ENCODE measurements at regions not wholly inside any gene's neighbourhood (a gene's known extent, or its start where the extent isn't known, plus 50 kb on each side); places are given as distances from the start of the nearest gene placed in this dataset.
"Not testable (repeated sequence)": the region's sequence is repeated elsewhere in the genome, so short reads cannot be mapped to it uniquely, and the experiment has no call there.

DNA sequence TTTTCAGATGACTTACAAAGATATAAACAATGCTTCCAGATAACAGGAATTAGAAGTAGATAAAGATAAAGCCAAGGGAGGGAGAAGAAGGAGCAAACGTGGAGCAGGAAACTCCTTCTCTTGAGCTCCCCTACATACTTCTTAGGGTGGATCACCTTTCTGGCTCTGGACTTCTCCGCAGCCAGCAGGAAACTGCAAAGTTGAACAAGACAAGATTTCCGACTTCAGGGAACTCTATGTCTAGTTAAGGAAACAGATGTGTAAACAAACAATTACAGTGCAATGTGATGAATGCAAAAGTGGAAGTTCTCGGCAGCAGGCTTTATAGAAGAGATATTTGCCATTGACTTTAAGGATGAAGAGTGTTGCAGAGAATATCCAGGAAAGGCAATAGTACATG is 134.0 kb upstream of the MARCKS start:
- no peak for DNase-seq (ENCODE audit: low spot score)

DNA sequence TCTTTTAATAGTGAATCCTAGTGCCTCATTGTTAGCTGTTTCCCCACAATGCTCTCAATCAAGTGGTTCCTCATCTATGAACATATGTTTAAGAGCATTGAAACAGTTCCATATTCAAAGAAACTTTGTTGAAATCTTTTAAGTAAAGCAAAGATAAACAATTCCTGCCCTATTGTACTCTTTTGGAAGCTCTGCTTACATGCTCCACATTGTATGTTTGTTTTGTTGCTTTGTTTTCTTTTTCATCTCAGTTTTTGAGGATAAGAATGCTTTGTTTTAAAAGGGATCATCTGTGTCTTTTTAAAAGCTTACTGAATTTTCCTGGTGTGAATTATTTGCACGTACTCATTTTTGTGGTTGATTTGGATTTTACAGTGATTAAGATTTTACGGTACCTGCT is 132.2 kb upstream of the MARCKS start:
- DNase-seq (ENCODE audit: low spot score), result not testable (repeated sequence)

DNA sequence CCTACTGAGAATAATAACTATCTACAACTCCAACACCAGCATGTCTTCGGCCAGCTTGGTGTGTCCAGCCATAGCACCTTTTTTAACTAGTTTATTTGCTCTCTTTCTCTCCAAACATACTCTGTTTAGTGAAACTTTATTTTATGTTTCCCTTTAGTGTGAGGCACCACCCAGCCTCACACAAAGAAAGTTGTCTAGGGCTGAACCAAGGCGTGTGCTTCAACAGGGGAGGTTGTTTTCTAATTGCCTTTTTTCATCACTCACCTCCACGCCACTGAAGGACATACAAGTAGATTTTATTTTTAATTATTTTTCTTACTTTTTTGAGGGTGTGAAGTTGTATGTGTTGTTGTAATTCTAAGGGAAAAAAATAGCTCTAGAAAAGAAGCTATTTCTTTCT is 125.6 kb upstream of the MARCKS start:
- DNase-seq (ENCODE audit: low spot score), result no peak

DNA sequence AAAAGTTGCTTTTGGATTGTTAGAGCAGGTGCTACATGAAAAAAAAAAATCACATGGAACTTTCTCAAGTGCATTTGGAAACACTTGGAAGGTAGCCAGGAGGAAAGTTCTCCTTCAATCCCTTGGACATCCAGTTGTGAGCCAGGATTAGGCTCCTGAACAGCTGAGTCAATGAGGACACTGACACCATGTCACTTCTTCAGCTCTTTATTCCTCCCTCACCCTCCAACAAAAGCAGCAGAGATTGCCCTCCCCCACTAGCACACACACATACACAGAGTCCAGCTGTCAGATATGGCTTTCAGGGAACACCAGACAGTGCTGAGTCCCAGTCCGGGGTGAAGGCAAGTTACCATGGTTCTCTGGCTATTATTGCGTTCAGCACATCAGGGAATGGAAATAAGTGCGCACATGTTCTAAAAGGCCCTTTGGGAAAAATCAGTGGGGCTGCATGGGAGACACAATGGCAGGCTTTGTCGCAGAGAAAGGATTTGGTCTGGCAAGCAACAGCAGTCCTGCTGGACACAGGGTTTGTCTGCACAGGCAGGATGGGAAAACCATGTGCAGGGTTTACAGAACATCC is 124.7 kb upstream of the MARCKS start:
- no peak for DNase-seq (ENCODE audit: low spot score)

DNA sequence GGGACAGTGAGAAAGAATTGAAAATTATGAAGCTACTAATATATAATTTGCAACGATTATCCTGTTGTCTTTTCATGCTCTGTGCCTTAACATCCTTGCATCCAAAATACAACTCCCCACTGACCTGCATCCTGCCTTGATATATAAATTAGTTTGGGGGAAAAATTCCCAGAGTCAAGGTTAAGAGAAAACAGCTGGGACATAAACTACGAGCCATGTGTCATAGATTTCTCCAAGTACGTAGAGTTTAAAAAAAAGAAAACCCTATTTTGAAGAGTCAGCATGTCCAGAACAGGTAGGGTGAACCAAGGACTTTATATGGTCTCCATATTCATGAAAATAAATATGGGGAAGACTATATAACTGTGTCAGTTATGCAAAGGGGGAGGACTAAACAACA is 123.8 kb upstream of the MARCKS start:
- DNase-seq (ENCODE audit: low spot score), result no peak

DNA sequence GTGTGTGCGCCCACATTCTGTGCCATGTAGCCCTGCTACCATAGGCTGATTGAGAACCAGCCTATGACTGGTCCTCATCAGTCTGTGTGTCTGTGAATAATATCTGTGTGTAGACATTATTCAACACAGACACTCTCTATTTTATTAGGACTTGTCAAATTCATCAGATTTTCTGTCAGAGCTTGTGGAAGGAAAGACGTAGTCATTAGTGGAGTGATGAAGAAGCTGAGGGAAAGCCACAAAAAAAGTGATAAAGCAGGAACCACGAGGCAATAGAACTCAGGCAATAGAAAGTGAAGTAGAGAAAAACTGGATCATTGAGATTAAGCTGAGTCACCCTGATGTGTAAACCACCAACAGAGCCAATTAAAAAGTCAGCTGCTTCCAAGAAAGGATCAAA is 122.2 kb upstream of the MARCKS start:
- no peak for DNase-seq (ENCODE audit: low spot score)

DNA sequence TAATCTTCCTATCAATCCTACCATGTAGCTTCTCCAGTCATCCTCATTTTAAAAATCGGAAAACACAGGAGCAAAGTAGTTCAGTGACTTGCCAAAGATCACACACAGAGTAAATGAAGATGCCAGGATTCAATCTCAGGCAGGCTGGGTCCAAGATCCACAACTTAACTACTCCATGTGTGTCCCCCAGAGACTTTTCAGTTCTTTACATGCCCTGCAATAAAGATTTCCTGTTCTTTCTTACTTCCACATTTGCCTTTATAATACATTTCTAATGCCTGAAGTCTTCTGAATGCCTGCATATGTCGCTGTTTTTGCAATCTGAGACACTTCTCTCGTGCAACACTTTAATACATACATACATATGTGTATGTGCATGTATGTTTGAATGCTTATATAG is 121.7 kb upstream of the MARCKS start:
- no peak for DNase-seq (ENCODE audit: low spot score)

DNA sequence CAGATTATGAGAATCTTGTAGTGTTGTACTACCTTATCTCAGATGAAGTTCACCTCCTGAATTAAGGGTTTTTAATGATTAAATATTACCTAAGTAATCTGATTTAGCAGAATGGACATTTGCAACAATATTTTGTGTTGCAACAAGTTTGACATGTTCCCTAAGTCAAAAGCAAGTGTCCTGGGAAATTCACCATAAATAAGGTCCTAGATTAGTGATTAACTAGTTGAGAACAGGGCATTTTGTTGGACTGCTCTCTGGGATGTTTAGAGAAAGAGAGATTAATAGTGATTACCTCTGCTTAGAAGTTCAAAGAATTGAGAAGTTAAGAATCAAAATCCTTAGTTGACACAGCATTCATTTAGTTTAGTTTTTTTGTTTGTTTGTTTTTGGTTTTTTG is 120.2 kb upstream of the MARCKS start:
- no peak for DNase-seq (ENCODE audit: low spot score)

DNA sequence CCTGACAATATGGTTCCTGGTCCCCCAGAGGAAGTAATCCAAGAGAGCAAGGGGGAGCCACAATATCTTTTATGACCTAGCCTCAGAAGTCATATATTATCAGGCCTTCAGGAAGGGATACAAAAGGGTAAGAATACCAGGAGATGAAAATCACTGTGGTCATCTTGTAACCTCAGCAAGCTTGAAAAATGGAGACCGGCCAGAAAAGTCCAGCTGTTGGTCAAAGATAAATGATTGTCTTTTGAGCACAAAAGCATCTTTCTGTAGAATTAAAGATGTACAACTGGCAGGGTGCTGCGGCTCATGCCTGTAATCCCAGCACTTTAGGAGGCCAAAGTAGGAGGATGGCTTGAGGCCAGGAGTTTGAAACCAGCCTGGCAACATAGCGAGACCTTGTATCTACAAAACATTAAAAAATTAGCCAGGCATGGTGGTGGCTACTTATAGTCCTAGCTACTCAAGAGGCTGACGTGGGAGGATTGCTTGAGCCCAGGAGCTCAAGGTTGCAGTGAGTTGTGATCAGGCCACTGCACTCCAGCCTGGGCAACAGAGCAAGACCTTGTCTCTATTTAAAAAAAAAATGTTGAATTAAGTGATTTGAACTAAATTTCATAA is 118.0 kb upstream of the MARCKS start:
- no peak for DNase-seq (ENCODE audit: low spot score)

DNA sequence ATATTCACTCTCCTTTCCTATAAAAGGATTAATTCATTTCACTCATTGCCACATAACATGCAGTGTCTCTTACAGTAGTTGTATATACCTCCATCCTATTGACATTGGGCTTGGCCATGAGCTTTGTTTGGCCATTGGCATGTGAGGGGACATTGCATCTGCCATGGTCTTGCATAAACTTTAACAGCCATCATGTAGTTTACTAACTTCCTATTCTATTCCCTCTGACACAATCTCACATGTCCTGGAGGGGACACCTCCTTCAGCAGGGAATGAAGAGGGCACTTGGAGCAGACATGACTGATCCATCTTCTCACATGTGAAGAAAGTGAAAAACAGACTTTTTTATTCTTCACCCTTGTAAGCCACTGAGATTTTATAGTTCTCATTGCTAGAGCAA is 115.5 kb upstream of the MARCKS start:
- no peak for DNase-seq (ENCODE audit: low spot score)

DNA sequence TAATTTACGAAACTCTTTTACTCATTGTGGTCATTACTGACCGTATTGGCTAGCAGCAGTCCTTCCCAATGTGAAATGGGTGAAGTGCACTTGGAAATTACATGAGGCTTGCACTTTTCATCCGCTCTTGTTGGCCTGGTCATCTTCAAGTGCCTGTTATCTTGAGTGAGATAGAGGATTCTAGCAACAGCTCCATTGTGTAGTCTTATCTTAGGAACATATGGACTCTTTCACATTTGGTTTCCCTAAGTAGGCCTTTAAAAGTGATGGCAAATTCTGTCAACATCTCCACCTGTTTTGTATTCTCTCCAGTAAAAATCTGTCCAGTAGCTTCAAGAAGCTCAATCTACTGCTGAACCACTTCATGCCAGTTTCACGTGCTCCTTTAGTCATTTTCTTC is 114.8 kb upstream of the MARCKS start:
- no peak for DNase-seq (ENCODE audit: low spot score)

DNA sequence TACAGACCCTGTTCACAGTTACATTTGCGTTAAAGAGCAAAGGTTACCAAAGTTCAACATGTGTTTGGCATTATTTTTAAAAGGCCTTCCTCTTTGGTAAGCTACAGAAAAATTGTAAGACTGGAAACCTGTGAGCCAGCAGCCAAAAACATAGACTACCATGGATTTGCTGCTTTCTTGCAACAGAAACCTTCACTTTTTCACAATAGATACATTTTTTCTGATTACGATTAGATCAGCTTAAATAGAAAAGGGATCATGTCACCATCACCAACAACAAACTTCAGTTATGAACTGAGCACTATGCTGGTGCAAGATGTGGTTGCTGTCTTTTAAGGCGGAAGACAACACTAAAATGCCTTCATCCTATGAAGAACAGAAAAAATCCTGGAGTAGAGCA is 112.3 kb upstream of the MARCKS start:
- DNase-seq (ENCODE audit: low spot score), result no peak

DNA sequence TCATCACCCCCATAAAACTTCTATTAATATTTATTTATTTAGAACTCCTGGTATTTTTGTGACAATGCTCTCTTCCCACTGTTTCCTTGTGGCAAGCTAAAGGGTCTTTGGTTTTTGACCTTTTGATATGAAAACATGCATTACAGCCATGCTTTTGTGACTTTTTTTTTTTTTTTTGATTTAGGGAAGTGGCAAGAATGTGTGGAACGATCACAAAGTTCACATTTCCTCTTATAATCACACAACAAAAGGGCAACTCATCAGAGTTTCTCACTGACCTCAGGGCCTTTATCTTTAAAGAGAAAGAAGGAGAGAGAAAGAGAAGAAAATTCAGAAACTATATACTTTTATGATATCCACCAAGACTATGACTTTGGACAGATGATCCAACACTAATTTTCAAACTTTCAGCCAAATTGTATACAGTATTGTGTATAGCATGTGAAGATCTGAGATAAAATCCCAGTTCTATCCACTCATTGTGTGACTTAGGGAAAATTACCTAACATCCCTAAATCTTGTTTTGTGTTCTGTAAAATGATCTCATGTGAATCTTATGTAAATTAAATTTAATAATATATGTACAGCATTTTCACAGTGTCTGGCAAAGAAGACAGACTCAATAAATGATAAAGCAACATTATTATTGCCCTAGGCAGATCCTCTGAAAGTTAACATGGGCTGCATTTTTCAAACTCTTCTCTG is 106.8 kb upstream of the MARCKS start:
- no peak for DNase-seq (ENCODE audit: low spot score)

DNA sequence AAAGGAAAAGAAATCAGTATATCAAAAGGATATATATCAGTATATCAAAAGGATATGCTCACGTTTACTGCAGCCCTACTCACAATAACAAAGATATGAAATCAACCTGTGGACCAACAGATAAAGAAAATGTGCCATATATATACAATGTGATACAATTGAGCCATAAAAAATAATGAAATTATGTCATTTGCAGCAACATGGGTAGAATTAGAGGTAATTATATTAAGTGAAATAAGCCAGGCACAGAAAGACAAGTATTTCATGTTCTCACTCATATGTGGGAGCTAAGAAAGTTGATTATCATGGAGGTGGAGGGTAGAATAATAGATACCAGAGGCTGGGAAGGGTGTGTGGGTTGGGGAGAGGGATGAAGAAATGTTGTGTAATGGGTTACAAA is 102.9 kb upstream of the MARCKS start:
- DNase-seq (ENCODE audit: low spot score), result no peak

DNA sequence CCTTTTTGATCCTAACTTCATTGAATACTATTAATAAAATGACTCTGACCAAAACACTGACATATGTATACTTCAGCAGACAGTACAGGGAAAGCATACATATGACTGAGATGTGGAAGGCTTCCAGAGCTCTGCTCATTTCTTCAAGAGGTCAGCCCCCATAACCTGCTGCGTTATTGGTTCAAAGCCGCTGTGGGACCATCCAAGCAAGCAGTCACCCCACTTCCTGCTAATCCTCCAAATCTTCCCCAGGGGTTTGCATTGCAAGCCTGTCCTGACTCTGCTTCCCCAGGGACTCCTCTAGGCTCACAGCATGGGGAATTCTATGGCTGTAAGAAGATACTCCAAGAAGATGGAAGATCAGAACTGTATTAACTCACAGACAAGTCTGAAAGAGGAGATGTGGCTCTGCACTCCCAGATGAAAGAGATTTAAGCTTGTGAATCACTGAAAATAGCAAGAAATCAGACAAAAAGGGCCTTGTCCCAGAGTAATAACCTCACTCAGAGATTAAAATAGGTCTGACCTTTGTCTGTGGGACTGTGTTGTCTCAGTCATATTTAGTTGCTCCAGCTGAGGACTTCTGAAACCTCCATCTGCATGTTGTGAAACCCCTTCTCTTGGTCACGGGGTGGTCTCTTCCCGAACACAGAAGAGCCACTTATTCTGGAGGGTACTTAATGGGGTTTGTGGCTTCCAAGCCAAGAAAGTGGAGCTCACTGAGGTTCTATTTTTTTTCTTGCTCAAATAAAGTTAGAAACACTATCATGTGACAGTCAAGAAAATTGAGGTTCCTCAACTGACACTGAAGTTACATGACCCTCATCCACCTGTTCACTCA is 101.5 kb upstream of the MARCKS start:
- DNase-seq (ENCODE audit: low spot score), result no peak

DNA sequence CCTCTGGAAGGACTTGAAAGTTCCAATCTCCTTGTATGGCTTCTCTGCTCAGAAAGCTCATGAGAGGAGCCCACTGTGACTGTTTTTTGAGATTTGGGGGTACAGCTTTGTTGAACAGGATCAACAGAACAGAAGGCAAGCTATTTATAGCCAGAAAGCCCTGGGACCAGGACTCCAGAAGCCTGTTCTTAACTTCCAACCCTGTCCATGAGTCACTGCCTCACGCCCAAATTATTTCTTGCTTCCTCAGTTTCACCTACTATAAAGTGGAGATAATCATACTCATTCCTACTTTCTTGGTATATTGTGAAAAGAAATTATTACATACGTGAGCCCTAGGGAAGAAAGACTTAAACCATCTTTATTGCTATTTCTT is 100.9 kb upstream of the MARCKS start:
- no peak for DNase-seq (ENCODE audit: low spot score)

DNA sequence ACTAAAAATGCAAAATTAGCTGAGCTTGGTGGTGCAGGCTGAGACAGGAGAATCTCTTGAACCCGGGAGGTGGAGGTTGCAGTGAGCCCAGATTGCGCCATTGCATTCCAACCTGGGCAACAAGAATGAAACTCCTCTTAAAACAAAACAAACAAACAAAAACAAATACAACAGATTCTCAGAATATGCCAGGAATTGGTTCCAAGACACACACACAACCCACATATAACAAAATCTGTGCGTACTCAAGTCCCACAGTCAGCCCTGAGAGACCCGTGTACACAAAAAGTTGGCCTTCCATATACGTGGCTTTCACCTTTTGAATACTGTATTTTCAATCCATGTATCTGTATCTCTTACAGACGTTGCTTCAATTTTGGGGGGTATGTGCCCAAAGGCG is 98.9 kb upstream of the MARCKS start:
- DNase-seq (ENCODE audit: low spot score), result no peak

DNA sequence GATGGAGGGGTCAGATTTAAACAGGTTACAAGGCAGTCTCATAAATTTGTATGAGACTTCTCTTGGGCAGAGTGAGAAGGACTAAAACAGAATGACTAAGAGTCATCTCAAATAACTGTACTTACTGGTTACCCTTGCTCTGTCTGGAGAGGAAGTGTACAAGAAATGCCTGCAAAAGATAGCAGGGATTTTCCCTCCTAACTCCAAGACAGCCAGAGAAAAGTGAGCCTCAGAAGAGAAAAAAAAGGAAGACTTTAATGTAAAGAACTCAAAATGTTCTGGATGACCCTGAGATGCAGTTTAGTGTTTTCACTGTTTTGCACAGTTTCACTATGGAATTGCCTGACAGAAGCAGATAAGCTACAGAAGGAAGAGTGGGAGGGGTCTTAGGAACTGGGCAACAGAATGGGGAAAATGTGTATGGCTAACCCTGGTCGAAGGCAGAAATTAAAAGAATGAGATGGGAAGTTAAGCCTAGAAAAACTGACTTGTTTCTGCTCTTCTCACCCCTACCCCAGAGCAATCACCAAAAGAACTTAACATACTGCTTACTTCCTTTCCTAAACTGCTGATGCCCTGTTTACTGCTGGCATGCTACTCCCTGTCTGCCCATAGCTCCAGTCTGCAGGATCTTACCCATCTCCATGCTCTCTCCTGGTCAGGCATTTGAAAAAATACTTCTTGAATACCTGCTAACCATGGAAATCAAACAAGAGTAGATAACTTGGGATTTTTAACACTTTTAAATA is 98.1 kb upstream of the MARCKS start:
- DNase-seq (ENCODE audit: low spot score), result no peak

DNA sequence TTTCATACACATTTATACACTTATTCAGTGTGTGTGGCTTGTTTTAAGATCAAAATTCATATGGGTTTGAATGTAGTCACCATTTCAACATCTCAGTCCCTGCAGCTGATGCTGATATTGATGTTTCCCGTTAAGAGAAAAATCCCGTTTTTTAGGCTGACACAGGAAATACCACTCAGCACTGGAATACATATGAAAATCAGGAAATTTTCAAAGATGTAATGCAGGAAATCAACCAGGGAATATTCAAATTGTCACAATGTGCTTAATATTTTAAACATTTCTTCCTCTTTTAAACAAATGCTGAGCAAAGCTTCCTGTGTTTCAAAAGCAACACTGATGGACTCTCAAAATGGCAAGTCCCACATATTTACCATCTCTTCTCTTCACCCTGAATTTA is 94.5 kb upstream of the MARCKS start:
- no peak for DNase-seq (ENCODE audit: low spot score)

DNA sequence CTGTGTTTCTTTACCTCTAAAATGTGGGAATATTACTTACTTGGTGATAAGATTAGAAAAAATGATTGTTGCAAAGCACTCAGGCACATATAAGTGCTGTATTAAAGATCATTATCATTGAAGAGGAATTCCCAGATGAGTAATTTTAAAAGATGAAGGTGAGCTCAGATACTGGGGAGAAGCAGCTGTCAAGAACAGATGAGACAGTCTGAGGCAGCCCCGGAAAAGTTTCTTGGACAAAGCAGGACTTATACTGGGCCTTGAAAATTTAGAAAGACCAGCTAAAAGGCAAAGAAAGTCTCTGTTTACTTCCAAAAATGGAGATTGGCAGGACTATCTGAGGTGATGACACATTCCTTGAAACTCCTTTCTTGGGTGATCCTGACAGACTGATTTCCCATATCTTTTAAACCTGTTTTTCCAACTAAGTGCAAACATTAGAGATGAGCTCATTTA is 93.8 kb upstream of the MARCKS start:
- DNase-seq (ENCODE audit: low spot score), result no peak

DNA sequence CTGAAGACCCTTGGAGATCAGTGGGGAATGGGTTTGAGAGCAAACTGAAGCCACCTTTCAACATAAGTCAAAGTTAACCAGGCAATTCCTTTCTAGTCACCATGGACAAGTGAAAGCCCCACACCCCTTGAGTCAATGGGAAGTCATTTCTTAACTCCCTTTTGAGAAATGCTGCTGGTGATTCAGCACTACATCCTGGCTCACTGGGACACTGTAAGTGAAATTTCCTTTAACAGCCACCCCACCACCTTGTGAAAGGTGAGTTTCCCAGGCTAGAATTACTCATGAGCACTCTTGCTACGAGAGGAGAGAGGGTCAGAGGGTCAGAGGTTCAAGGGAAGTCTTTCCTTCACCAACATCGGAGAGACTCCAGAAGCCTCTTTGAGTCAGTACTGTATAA is 93.3 kb upstream of the MARCKS start:
- DNase-seq (ENCODE audit: low spot score), result no peak
